C4-2B (cell line): ENCODE measurements at regions not wholly inside any gene's neighbourhood (a gene's known extent, or its start where the extent isn't known, plus 50 kb on each side); places are given as distances from the start of the nearest gene placed in this dataset.

Source experiments
- ZFX ChIP-seq: fragments of 450-650 bp; IDR thresholded peaks from 2 replicates; pipeline ENCODE4 v1.6.1; 2017
- TF ChIP-seq, protein P1 (sequence below): fragments of 450-650 bp; conservative IDR thresholded peaks from 2 replicates; pipeline ENCODE4 v1.5.1; 2017; ENCODE audit warnings: mild to moderate bottlenecking

DNA sequence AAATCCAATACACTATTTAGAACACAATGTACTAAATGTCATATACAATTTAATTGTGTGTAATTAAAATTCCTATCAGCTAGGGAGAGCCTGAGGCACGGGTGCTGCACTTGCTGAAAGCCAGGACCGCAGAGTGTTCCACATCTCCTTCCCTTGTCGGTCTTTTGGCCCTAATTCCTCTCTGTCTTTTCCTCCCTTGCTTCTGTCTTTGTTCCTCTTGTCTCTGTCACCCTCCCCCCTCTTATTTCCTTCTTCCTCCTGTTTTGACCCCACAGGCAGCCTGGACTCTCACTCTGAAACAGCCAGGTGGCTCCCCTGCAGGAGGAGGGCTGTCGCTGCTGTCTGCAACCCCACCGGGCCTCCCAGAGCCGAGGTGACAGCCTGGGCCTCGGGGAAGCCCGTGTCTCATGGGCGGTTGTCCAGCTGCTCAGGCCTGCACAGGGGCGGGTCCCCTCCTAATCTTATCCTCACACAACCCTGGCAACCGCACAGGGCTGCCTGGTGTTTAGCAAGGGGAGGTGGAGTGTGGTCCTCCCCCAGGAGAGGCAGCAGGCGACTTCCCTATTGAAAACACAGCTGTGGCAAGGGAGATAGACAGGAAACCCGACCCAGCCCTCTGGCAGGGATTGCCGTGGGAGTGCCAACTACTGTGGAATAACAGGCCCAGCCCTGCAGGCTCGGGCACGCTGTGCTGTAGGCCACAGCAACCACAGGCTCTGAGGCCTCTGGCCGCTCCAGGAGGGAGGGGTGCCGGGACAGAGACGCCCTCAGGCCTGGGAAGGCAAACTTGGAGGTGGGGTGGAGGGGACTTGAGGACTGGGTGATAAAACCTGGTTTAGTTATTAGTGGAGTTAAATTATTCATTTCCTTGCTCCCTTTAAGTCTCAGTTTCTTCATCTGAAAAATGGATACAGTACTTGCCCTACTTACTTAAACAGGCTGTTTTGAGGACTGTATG, 68.8 kb upstream of the WDR26 start:
- TF ChIP-seq, protein P1, sequence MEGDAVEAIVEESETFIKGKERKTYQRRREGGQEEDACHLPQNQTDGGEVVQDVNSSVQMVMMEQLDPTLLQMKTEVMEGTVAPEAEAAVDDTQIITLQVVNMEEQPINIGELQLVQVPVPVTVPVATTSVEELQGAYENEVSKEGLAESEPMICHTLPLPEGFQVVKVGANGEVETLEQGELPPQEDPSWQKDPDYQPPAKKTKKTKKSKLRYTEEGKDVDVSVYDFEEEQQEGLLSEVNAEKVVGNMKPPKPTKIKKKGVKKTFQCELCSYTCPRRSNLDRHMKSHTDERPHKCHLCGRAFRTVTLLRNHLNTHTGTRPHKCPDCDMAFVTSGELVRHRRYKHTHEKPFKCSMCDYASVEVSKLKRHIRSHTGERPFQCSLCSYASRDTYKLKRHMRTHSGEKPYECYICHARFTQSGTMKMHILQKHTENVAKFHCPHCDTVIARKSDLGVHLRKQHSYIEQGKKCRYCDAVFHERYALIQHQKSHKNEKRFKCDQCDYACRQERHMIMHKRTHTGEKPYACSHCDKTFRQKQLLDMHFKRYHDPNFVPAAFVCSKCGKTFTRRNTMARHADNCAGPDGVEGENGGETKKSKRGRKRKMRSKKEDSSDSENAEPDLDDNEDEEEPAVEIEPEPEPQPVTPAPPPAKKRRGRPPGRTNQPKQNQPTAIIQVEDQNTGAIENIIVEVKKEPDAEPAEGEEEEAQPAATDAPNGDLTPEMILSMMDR: no peak; the same call in 1 of the 2 replicates
- peak; percentile 81 for TF ChIP-seq ZFX
